22Rv1 (cell line): ENCODE measurements at regions not wholly inside any gene's neighbourhood (a gene's known extent, or its start where the extent isn't known, plus 50 kb on each side); places are given as distances from the start of the nearest gene placed in this dataset.

Source experiments
- H3K27ac ChIP-seq: fragments of 450-650 bp; 2 replicates; pipeline ENCODE4 v1.5.1; 2017
- ZFX ChIP-seq: fragments of 450-650 bp; IDR thresholded peaks from 2 replicates; pipeline ENCODE4 v1.6.1; 2017; ENCODE audit warnings: antibody characterized with exemption, borderline replicate concordance
- TF ChIP-seq, protein P1 (sequence below): fragments of 450-650 bp; IDR thresholded peaks from 2 replicates; pipeline ENCODE4 v1.5.1; 2017; ENCODE audit warnings: mild to moderate bottlenecking

GRCh38 chr9:89802781-89803355 lies 198.1 kb downstream of the GADD45G start:
- no peak overlapping the region for H3K27ac ChIP-seq
- no peak for TF ChIP-seq ZFX
- TF ChIP-seq, protein P1, sequence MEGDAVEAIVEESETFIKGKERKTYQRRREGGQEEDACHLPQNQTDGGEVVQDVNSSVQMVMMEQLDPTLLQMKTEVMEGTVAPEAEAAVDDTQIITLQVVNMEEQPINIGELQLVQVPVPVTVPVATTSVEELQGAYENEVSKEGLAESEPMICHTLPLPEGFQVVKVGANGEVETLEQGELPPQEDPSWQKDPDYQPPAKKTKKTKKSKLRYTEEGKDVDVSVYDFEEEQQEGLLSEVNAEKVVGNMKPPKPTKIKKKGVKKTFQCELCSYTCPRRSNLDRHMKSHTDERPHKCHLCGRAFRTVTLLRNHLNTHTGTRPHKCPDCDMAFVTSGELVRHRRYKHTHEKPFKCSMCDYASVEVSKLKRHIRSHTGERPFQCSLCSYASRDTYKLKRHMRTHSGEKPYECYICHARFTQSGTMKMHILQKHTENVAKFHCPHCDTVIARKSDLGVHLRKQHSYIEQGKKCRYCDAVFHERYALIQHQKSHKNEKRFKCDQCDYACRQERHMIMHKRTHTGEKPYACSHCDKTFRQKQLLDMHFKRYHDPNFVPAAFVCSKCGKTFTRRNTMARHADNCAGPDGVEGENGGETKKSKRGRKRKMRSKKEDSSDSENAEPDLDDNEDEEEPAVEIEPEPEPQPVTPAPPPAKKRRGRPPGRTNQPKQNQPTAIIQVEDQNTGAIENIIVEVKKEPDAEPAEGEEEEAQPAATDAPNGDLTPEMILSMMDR, result no peak

DNA sequence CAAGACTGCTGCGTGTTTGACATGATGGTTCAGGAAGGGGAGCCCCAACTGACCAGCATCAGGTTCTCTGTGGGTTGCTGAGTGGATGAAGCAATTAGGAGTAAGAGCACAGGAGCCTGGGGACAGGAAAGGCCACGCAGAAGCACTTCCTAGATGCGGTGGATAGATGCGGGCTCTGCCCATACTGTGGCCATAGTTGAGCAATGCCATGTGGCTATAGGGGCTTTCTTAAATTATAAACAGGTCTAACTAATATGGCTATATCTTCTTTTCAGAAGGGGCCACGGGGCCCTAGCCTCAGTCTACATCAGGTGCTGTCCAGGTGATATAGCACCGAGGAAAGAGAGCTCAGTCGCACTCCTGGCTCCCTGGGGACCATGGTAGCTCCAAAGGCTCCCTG lies 198.6 kb downstream of the GADD45G start:
- H3K27ac ChIP-seq, result no peak overlapping the region
- TF ChIP-seq ZFX, result no peak
- TF ChIP-seq, protein P1, result no peak

GRCh38 chr9:89804766-89805531 lies 200.1 kb downstream of the GADD45G start:
- TF ChIP-seq, protein P1, result no peak
- TF ChIP-seq ZFX, result no peak
- no peak overlapping the region for H3K27ac ChIP-seq

DNA sequence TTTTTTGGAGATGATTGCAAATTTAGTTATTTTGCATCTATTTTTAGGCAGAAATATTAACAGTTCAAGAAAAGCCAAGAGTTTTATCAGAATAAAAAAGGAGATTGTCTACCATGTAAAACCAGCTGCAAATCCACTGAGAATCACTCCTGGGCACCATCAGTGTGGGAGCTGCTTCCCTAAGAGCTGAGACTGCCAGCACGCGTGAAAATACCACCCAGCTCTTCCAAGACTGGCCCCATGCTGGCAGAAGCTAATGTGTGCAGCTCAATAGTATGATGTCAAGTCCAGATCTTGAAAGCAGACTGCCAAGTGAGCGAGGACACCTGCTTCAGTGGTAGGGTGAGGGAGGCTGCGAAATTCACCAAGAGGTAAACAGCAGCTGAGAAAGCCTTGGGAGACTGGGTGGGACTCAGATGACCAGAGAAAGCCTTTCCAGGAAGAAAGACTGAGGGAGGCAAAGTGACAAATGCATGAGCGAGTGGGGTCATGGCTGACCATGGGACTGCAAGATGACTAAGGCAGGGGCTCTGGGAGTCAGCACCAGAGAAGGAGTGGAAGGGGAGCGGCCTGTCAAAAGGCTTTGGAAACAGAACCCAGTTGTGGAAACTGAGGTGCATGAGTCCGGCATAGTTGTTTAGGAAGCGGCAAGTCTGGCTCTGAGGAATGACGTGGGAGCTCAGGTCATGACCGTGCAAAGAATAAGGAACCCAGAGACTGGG lies 200.9 kb downstream of the GADD45G start:
- no peak overlapping the region for H3K27ac ChIP-seq
- TF ChIP-seq, protein P1, result no peak
- no peak for TF ChIP-seq ZFX

DNA sequence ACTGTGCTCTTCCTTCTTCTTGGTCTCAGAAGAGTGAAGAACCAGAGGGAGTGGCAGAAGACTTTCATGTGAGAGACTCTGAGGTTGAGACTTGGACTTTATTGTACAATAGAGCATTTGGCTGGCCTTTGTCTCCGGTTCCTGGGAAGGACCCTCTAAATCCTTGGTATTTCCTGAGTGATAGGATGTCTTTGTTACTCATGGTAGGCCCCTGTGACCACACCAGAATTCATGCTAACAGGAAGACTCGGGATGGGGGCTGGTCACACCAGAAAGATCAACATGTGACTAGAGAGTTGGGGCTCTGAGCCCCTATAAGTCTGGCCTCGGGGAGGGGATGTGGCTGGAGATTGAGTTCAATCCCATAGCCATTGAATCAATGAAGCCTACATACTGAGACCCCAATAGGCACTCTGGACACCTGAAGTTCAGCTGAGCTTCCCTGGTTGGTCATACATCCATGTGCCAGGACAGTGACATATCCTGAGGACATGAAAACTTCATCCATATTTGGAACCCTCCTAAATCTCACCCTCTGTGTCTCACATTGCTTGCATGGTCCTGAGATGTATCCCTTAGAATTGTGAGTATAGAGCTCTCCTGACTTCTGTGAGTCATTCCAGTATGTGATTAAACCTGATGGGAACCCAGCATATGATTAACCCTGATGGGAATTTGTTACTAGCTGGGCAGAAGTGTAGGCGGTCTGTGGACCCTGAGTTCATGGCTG lies 201.7 kb downstream of the GADD45G start:
- H3K27ac ChIP-seq, result no peak overlapping the region
- no peak for TF ChIP-seq ZFX
- TF ChIP-seq, protein P1, result no peak

- no peak overlapping the region for H3K27ac ChIP-seq
- no peak for TF ChIP-seq ZFX
- TF ChIP-seq, protein P1, result no peak
Measured at GRCh38 chr9:89807101-89807395, 202.2 kb downstream of the GADD45G start.
